Hepatocyte (in vitro differentiated cells): ENCODE measurements at regions not wholly inside any gene's neighbourhood (a gene's known extent, or its start where the extent isn't known, plus 50 kb on each side); places are given as distances from the start of the nearest gene placed in this dataset.

Experiments used
- CTCF ChIP-seq: fragments of 200-600 bp; sonication (generic); IDR thresholded peaks from 2 replicates; pipeline ENCODE4 v1.5.1; 2016; ENCODE audit warnings: antibody characterized with exemption, mild to moderate bottlenecking; ENCODE audit not compliant: poor library complexity
- EZH2phosphoT487 ChIP-seq: fragments of 200-600 bp; sonication (generic); IDR thresholded peaks from one replicate; pipeline ENCODE4 v1.6.1; 2018; ENCODE audit warnings: antibody characterized with exemption, mild to moderate bottlenecking, low read depth, moderate library complexity; ENCODE audit not compliant: unreplicated experiment, severe bottlenecking

- TF ChIP-seq CTCF (no peak), EZH2phosphoT487 (no peak)
Measured at GRCh38 chr10:3340127-3340730, 167.6 kb upstream of the PITRM1 start.
